ENCODE measurements at regions not wholly inside any gene's neighbourhood (a gene's known extent, or its start where the extent isn't known, plus 50 kb on each side); places are given as distances from the start of the nearest gene placed in this dataset.

GRCh38 chr2:198287706-198288105 is 483.3 kb downstream of the PLCL1 start:
- no peak overlapping the region for H3K27ac ChIP-seq
- DNase-seq (no peak), ATAC-seq (no peak)
- intact Hi-C loops (cut with DNase I), result no loop called here
- H3K27me3 ChIP-seq, result peaks cover 0 to 9% of the 10 kb centered on the region in 2 donors
- no peaks in the 10 kb centered on the region for H3K36me3 ChIP-seq
- H3K4me3 ChIP-seq, result no peak overlapping the region
- no peaks in the 10 kb centered on the region for H3K4me1 ChIP-seq
- no peaks in the 10 kb centered on the region for H3K9me3 ChIP-seq
- TF ChIP-seq, protein P1, sequence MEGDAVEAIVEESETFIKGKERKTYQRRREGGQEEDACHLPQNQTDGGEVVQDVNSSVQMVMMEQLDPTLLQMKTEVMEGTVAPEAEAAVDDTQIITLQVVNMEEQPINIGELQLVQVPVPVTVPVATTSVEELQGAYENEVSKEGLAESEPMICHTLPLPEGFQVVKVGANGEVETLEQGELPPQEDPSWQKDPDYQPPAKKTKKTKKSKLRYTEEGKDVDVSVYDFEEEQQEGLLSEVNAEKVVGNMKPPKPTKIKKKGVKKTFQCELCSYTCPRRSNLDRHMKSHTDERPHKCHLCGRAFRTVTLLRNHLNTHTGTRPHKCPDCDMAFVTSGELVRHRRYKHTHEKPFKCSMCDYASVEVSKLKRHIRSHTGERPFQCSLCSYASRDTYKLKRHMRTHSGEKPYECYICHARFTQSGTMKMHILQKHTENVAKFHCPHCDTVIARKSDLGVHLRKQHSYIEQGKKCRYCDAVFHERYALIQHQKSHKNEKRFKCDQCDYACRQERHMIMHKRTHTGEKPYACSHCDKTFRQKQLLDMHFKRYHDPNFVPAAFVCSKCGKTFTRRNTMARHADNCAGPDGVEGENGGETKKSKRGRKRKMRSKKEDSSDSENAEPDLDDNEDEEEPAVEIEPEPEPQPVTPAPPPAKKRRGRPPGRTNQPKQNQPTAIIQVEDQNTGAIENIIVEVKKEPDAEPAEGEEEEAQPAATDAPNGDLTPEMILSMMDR (IDR thresholded peaks at IDR 0.05), result no peak

GRCh38 chr2:198285216-198285615 is 480.8 kb downstream of the PLCL1 start:
- TF ChIP-seq, protein P1 (IDR thresholded peaks at IDR 0.05), result no peak
- no peak overlapping the region for H3K27ac ChIP-seq
- peaks cover 0 to 14% of the 10 kb centered on the region in 2 donors for H3K27me3 ChIP-seq
- no peak overlapping the region for H3K4me3 ChIP-seq
- no peaks in the 10 kb centered on the region for H3K9me3 ChIP-seq
- DNase-seq (no peak), ATAC-seq (no peak)
- no peaks in the 10 kb centered on the region for H3K4me1 ChIP-seq
- intact Hi-C loops (cut with DNase I), result no loop called here
- H3K36me3 ChIP-seq, result no peaks in the 10 kb centered on the region

DNA sequence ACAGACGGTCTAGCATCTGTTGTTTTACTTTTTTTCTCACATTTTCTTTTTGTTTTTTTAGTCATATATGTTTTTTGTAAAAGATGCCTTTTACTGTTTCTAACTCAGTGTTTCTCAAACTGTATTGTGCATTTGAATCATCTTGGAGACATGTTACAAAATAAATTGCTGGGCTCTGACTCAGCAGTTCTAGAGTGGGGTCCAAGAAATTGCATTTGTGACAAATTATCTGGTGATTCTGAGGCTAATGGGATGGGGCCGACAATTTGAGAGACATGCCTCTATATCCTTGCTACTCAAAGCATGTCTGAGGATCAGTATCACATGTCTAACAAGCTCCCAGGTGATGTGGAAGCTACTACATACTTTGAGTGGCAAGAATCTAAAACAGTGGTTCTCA is 478.8 kb downstream of the PLCL1 start:
- Histone ChIP-seq H3K27me3 (peaks cover 0 to 14% of the 10 kb centered on the region in 2 donors), H3K4me3 (no peak overlapping the region), H3K4me1 (no peaks in the 10 kb centered on the region), H3K36me3 (no peaks in the 10 kb centered on the region), H3K27ac (no peak overlapping the region), H3K9me3 (no peaks in the 10 kb centered on the region)
- no peak for DNase-seq
- intact Hi-C loops (cut with DNase I), result no loop called here
- ATAC-seq, result no peak
- TF ChIP-seq, protein P1 (IDR thresholded peaks at IDR 0.05), result no peak

DNA sequence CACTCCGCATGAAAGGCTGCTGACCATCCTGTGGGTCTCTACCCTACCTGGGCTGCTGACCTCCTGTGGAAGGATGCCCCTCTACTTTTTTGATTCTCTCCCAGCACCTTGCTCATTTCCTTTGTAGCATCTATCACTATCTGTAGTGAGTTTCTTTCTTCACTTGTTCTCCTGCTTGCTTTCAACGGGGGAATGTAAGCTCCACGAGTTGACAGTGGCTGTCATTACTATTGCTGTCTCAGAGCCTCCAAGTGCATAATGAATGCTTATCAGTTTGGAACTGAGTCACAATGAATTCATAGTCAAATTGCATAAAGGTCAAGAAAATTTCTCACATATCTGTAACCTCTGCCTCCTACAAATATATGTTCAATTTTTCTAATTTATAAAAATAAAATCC is 477.7 kb downstream of the PLCL1 start:
- peaks cover 0 to 14% of the 10 kb centered on the region in 2 donors for H3K27me3 ChIP-seq
- intact Hi-C loops (cut with DNase I), result no loop called here
- H3K36me3 ChIP-seq, result no peaks in the 10 kb centered on the region
- H3K27ac ChIP-seq, result no peak overlapping the region
- DNase-seq, result no peak
- no peaks in the 10 kb centered on the region for H3K9me3 ChIP-seq
- TF ChIP-seq, protein P1 (IDR thresholded peaks at IDR 0.05), result no peak
- ATAC-seq, result no peak
- no peaks in the 10 kb centered on the region for H3K4me1 ChIP-seq
- H3K4me3 ChIP-seq, result no peak overlapping the region

DNA sequence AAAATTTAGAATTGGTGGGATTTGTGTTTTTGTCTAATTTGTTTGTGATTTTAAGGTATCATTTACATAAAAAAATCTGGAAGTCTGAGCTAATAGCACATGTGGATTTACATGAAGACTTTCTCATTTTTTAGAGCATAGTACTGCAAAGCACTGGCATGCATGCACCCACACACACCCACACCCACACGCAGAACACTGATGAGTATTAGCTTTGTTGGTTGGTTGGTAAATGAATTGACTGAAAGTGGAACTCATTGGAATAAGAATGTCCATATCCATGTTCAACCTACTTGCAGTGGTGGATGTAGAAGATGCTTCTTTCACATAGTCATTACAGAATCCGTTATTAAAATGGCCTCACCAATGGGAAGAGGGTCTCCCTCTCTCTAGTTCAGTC is 475.8 kb downstream of the PLCL1 start:
- intact Hi-C loops (cut with DNase I), result no loop called here
- DNase-seq (no peak), ATAC-seq (no peak)
- Histone ChIP-seq H3K4me1 (no peaks in the 10 kb centered on the region), H3K27ac (no peak overlapping the region), H3K27me3 (peaks cover 0 to 14% of the 10 kb centered on the region in 2 donors), H3K4me3 (no peak overlapping the region), H3K36me3 (no peaks in the 10 kb centered on the region), H3K9me3 (no peaks in the 10 kb centered on the region)
- TF ChIP-seq, protein P1 (IDR thresholded peaks at IDR 0.05), result no peak
